Fibroblast of lung (primary cell): ENCODE measurements at regions not wholly inside any gene's neighbourhood (a gene's known extent, or its start where the extent isn't known, plus 50 kb on each side); places are given as distances from the start of the nearest gene placed in this dataset.

ENCODE experiments used
- EZH2 ChIP-seq: IDR thresholded peaks from 2 replicates; pipeline ENCODE4 v1.5.1; 2012; ENCODE audit warnings: low read length, control low read depth, mild to moderate bottlenecking; ENCODE audit errors: missing control alignments
- TF ChIP-seq, protein P1 (sequence below), 2 donors: IDR thresholded peaks in 1 of 2; conservative IDR thresholded peaks in 1 of 2; 1 replicate in 1 of 2; 2 replicates in 1 of 2; pipeline ENCODE4 v1.5.1; 2011 to 2012; ENCODE audit warnings: low read length in 2 of 2, control low read depth in 1 of 2, inconsistent platforms in 1 of 2, low read depth in 1 of 2, mild to moderate bottlenecking in 1 of 2

GRCh38 chr2:11920993-11921583, 174.7 kb downstream of the LPIN1 start:
- TF ChIP-seq, protein P1, sequence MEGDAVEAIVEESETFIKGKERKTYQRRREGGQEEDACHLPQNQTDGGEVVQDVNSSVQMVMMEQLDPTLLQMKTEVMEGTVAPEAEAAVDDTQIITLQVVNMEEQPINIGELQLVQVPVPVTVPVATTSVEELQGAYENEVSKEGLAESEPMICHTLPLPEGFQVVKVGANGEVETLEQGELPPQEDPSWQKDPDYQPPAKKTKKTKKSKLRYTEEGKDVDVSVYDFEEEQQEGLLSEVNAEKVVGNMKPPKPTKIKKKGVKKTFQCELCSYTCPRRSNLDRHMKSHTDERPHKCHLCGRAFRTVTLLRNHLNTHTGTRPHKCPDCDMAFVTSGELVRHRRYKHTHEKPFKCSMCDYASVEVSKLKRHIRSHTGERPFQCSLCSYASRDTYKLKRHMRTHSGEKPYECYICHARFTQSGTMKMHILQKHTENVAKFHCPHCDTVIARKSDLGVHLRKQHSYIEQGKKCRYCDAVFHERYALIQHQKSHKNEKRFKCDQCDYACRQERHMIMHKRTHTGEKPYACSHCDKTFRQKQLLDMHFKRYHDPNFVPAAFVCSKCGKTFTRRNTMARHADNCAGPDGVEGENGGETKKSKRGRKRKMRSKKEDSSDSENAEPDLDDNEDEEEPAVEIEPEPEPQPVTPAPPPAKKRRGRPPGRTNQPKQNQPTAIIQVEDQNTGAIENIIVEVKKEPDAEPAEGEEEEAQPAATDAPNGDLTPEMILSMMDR (conservative IDR thresholded peaks at IDR 0.05 in 1 of 2, IDR thresholded peaks at IDR 0.05 in 1 of 2; ENCODE audit: low read depth in 1 of 2, low read length in 2 of 2), result no peak
- no peak for TF ChIP-seq EZH2
